Astrocyte of the cerebellum (primary cell): ENCODE measurements at regions not wholly inside any gene's neighbourhood (a gene's known extent, or its start where the extent isn't known, plus 50 kb on each side); places are given as distances from the start of the nearest gene placed in this dataset.

Experiments used
- DNase-seq: peaks from one replicate; pipeline ENCODE4 v3.0.0-alpha.2; 2011; ENCODE audit warnings: low read depth
- H3K4me3 ChIP-seq: 2 replicates; pipeline ENCODE4 v1.5.1; 2011; ENCODE audit warnings: mild to moderate bottlenecking, low read depth, low read length, moderate library complexity
- CTCF ChIP-seq: IDR thresholded peaks from 2 replicates; pipeline ENCODE4 v1.5.1; 2012; ENCODE audit warnings: low read length, low read depth, moderate library complexity, mild to moderate bottlenecking; ENCODE audit errors: missing control alignments
- in situ Hi-C: cut with HindIII; loops from 2 replicates; pipeline ENCODE4 v1.10.0; 2017; ENCODE audit warnings: low sequenced_read_pairs

GRCh38 chr10:128438417-128439063 lies 312.3 kb upstream of the MKI67 start:
- no peak for DNase-seq

DNA sequence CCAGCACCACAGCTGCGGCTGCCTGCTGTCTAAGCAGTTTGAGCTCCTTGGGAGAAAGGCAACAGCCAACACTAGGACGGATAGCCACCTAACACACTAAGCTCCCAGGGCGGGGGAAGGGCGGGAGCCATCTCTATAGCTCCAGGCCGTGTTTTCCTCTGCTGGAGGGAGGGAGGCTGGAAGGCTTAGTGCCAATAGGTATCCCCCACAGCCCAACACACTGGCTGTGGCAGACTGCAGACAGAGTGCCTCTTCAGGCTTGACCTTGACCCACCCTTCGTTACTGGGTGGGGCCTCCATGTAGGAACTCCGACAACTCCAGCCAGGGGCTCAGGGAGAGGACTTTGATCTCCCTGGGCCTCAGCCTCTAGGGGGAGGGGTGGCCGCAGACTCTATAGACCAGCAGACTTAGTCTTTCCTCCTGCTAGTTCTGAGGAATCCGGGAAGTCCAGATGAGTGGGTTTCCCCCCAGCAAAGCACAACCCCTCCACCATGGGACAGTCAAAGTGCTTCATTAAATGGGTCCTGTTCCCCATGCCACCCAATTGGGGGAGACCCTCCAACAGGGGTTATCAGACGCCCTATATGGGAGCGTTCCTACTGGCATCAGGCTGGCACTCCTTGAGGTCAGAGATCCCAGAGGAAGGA lies 314.4 kb upstream of the MKI67 start:
- DNase-seq: no peak
- TF ChIP-seq CTCF: no peak
- no peak overlapping the region for H3K4me3 ChIP-seq

More at GRCh38 chr10:128438417-128439063, 312.3 kb upstream of the MKI67 start:
- in situ Hi-C loops: no loop called here
- no peak overlapping the region for H3K4me3 ChIP-seq
- no peak for TF ChIP-seq CTCF

DNA sequence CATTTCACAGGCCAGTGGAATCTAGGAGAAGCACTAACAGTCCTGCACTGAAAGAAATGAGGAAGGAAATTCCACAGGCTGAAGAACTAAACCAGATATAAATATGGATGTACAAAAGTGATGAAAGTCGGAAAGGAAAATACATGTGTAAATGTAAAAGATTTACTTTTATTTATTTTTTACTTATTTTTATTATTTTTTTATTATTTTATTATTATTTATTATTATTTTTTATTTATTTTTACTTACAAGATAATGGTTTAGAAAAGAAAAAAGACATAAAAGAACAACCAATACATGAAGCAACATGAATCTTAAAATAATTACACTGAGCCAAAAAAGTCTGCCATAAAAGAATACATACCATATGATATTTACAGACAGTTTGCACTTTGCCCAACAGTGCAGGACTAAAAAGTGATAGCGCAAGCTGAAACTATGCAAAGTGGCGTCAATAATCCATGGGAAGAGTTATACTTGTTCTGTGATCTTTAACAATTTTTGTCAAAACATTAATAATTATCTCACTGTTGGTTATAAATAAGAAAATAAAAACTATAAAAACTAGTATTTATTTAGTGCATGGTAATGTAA lies 317.8 kb upstream of the MKI67 start:
- no peak for TF ChIP-seq CTCF
- in situ Hi-C loops: no loop called here
- no peak overlapping the region for H3K4me3 ChIP-seq
- no peak for DNase-seq

More for the DNA sequence above, 314.4 kb upstream of the MKI67 start:
- in situ Hi-C loops: no loop called here

- TF ChIP-seq CTCF: no peak
- in situ Hi-C loops: no loop called here
- no peak overlapping the region for H3K4me3 ChIP-seq
- DNase-seq: no peak
Observed at GRCh38 chr10:128448796-128449195, 322.6 kb upstream of the MKI67 start.

- TF ChIP-seq CTCF: no peak
Observed at GRCh38 chr10:128451879-128452278, 325.7 kb upstream of the MKI67 start.

GRCh38 chr10:128456271-128456670 lies 330.0 kb upstream of the MKI67 start:
- H3K4me3 ChIP-seq: no peak overlapping the region
- in situ Hi-C loops: no loop called here
- no peak for TF ChIP-seq CTCF
- no peak for DNase-seq

More at GRCh38 chr10:128451879-128452278, 325.7 kb upstream of the MKI67 start:
- no peak for DNase-seq
- in situ Hi-C loops: loop anchor here (5.0 kb wide), 2 partner anchors 45 to 85 kb away; no protein-coding TSS in a partner anchor
- H3K4me3 ChIP-seq: no peak overlapping the region
